Spleen (tissue), 11 donors: ENCODE measurements at regions not wholly inside any gene's neighbourhood (a gene's known extent, or its start where the extent isn't known, plus 50 kb on each side); places are given as distances from the start of the nearest gene placed in this dataset.

Experiments
- DNase-seq: peaks from one replicate; pipeline ENCODE4 v3.0.0-alpha.2; 2020
- H3K27ac ChIP-seq, 8 donors: fragments of 200-600 bp; sonication (generic) in 7 of 8; 1 replicate in 4 of 8; 2 replicates in 4 of 8; pipeline versions ENCODE4 v1.5.0 to v1.8.0; 2016 to 2021; ENCODE audit warnings: inconsistent platforms in 4 of 8, mild to moderate bottlenecking in 4 of 8, moderate library complexity in 1 of 8
- H3K27me3 ChIP-seq, 7 donors: fragments of 200-600 bp; sonication (generic) in 6 of 7; replicated peaks in 1 of 7; 1 replicate in 4 of 7; 2 replicates in 3 of 7; pipeline versions ENCODE4 v1.5.0 to v1.8.0; 2016 to 2021; ENCODE audit warnings: inconsistent platforms in 3 of 7, mild to moderate bottlenecking in 1 of 7
- H3K36me3 ChIP-seq, 6 donors: fragments of 200-600 bp; sonication (generic) in 5 of 6; 1 replicate in 4 of 6; 2 replicates in 2 of 6; pipeline versions ENCODE4 v1.5.0 to v1.8.0; 2016 to 2021; ENCODE audit warnings: inconsistent platforms in 2 of 6
- H3K4me1 ChIP-seq, 6 donors: fragments of 200-600 bp; sonication (generic) in 5 of 6; 1 replicate in 3 of 6; 2 replicates in 3 of 6; pipeline versions ENCODE4 v1.5.0 to v1.8.0; 2016 to 2021; ENCODE audit warnings: inconsistent platforms in 3 of 6
- H3K4me3 ChIP-seq, 8 donors: fragments of 200-600 bp; sonication (generic) in 7 of 8; 1 replicate in 4 of 8; 2 replicates in 4 of 8; pipeline versions ENCODE4 v1.5.0 to v1.8.0; 2016 to 2021; ENCODE audit warnings: inconsistent platforms in 4 of 8, mild to moderate bottlenecking in 4 of 8, moderate library complexity in 2 of 8
- H3K9me3 ChIP-seq, 8 donors: fragments of 200-600 bp; sonication (generic) in 7 of 8; 1 replicate in 4 of 8; 2 replicates in 4 of 8; pipeline versions ENCODE4 v1.5.0 to v1.8.0; 2016 to 2021; ENCODE audit warnings: inconsistent platforms in 4 of 8
- POLR2A ChIP-seq, 3 donors: fragments of 450-650 bp; IDR thresholded peaks; one replicate each; pipeline ENCODE4 v1.5.1; 2017; ENCODE audit warnings: antibody characterized with exemption in 3 of 3, mild to moderate bottlenecking in 1 of 3
- POLR2AphosphoS5 ChIP-seq, 3 donors: sonication (generic); formaldehyde crosslinking; IDR thresholded peaks; one replicate each; pipeline ENCODE4 v1.5.1; 2017; ENCODE audit warnings: antibody characterized with exemption in 3 of 3
- WGBS, 5 donors: extraction: QIAGEN DNeasy Blood & Tissue Kit in 3 of 5; methylation state at CpG; one replicate each; pipeline versions ENCODE4 v1.1.5 to v1.1.7; 2013 to 2018; 5-methylcytosine and 5-hydroxymethylcytosine counted together
- intact Hi-C: fragments of 100-400 bp; cut with DNase I; formaldehyde crosslinking; loops from one replicate; pipeline ENCODE4 v1.15.0; 2023; ENCODE audit warnings: low total_unique reads
- TF ChIP-seq, protein P1 (sequence below), 11 experiments: fragments of 200-600 bp in 7 of 11; fragments of 450-650 bp in 4 of 11; sonication (generic) in 4 of 11; IDR thresholded peaks in 8 of 11; conservative IDR thresholded peaks in 3 of 11; 1 replicate in 7 of 11; 2 replicates in 4 of 11; pipeline versions ENCODE4 v1.4.0 to v1.8.0; 2016 to 2021; ENCODE audit warnings: antibody characterized with exemption in 11 of 11, inconsistent platforms in 4 of 11, mild to moderate bottlenecking in 1 of 11
- donor health status: healthy with polysubstance abuse.
- donor health status: DM: no; HTN: no; CAD: no; lungs with moderate emphysema.
- donor health status: DM: no; HTN: no; CAD: no.
- donor health status: Bipolar disorder and iron deficiency.
- donor health status: healthy.
- donor health status: DM: no; HTN: no; CAD: no.
- donor health status: DM: yes; HTN: yes; CAD: no.

GRCh38 chr3:103173940-103174339 lies 739.1 kb downstream of the ZPLD1 start:
- Histone ChIP-seq H3K27me3 (no peaks in the 10 kb centered on the region), H3K36me3 (no peaks in the 10 kb centered on the region), H3K9me3 (peaks cover 0 to 5% (median 0%) of the 10 kb centered on the region in 8 donors), H3K4me3 (no peak overlapping the region), H3K27ac (no peak overlapping the region), H3K4me1 (no peaks in the 10 kb centered on the region)
- intact Hi-C loops: no loop called here
- no peak for DNase-seq
- 88 to 98% (median 89%) methylated on average over 1 of the region's 1 CpG for WGBS, 5 donors
- TF ChIP-seq POLR2A (IDR thresholded peaks at IDR 0.05) (no peak), POLR2AphosphoS5 (IDR thresholded peaks at IDR 0.05) (no peak)
- TF ChIP-seq, protein P1, sequence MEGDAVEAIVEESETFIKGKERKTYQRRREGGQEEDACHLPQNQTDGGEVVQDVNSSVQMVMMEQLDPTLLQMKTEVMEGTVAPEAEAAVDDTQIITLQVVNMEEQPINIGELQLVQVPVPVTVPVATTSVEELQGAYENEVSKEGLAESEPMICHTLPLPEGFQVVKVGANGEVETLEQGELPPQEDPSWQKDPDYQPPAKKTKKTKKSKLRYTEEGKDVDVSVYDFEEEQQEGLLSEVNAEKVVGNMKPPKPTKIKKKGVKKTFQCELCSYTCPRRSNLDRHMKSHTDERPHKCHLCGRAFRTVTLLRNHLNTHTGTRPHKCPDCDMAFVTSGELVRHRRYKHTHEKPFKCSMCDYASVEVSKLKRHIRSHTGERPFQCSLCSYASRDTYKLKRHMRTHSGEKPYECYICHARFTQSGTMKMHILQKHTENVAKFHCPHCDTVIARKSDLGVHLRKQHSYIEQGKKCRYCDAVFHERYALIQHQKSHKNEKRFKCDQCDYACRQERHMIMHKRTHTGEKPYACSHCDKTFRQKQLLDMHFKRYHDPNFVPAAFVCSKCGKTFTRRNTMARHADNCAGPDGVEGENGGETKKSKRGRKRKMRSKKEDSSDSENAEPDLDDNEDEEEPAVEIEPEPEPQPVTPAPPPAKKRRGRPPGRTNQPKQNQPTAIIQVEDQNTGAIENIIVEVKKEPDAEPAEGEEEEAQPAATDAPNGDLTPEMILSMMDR (IDR thresholded peaks at IDR 0.05 in 8 of 11, conservative IDR thresholded peaks at IDR 0.05 in 3 of 11): no peak

- TF ChIP-seq, protein P1 (IDR thresholded peaks at IDR 0.05 in 8 of 11, conservative IDR thresholded peaks at IDR 0.05 in 3 of 11): no peak
- TF ChIP-seq POLR2AphosphoS5 (IDR thresholded peaks at IDR 0.05) (no peak), POLR2A (IDR thresholded peaks at IDR 0.05) (no peak)
- no peak for DNase-seq
- no peaks in the 10 kb centered on the region for H3K36me3 ChIP-seq
- H3K4me3 ChIP-seq: no peak overlapping the region
- H3K4me1 ChIP-seq: no peaks in the 10 kb centered on the region
- peaks cover 0 to 29% (median 18%) of the 10 kb centered on the region in 8 donors for H3K9me3 ChIP-seq
- no peak overlapping the region for H3K27ac ChIP-seq
- intact Hi-C loops: no loop called here
- H3K27me3 ChIP-seq: no peaks in the 10 kb centered on the region
These were observed 746.3 kb downstream of the ZPLD1 start for GRCh38 chr3:103181160-103181559.

GRCh38 chr3:103184772-103185171 lies 750.0 kb downstream of the ZPLD1 start:
- Histone ChIP-seq H3K27me3 (no peaks in the 10 kb centered on the region), H3K27ac (no peak overlapping the region), H3K4me3 (no peak overlapping the region), H3K4me1 (no peaks in the 10 kb centered on the region), H3K36me3 (no peaks in the 10 kb centered on the region), H3K9me3 (peaks cover 0 to 34% (median 17%) of the 10 kb centered on the region in 8 donors)
- intact Hi-C loops: no loop called here
- no peak for DNase-seq
- no peak for TF ChIP-seq POLR2AphosphoS5 (IDR thresholded peaks at IDR 0.05)
- TF ChIP-seq POLR2A (IDR thresholded peaks at IDR 0.05): no peak
- TF ChIP-seq, protein P1 (IDR thresholded peaks at IDR 0.05 in 8 of 11, conservative IDR thresholded peaks at IDR 0.05 in 3 of 11): no peak

DNA sequence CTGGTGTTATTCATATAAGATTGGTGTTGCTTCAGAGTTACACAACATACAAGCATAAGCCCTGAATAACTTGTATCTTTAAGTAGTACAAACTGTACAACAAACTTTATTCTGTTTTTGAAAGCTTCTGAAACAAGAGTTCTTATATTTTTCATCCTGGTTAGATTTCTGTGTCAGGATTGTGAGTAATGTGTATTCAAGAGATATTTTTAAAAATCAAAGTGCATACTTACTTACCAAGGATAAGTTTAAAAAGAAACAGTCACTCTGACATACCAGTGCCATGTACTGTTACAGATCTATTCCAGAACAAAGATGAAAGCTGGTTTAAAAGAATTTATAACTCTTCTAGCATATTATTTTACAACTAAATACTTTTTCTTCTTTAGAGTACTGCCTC lies 755.1 kb downstream of the ZPLD1 start:
- H3K9me3 ChIP-seq: peaks cover 0 to 13% (median 1%) of the 10 kb centered on the region in 8 donors
- H3K27me3 ChIP-seq: no peaks in the 10 kb centered on the region
- DNase-seq: no peak
- H3K4me1 ChIP-seq: no peaks in the 10 kb centered on the region
- H3K36me3 ChIP-seq: no peaks in the 10 kb centered on the region
- no peak overlapping the region for H3K27ac ChIP-seq
- H3K4me3 ChIP-seq: no peak overlapping the region
- TF ChIP-seq POLR2AphosphoS5 (IDR thresholded peaks at IDR 0.05): no peak
- TF ChIP-seq POLR2A (IDR thresholded peaks at IDR 0.05): no peak
- TF ChIP-seq, protein P1 (IDR thresholded peaks at IDR 0.05 in 8 of 11, conservative IDR thresholded peaks at IDR 0.05 in 3 of 11): no peak
- intact Hi-C loops: no loop called here
